HepG2 (cell line): ENCODE measurements at regions not wholly inside any gene's neighbourhood (a gene's known extent, or its start where the extent isn't known, plus 50 kb on each side); places are given as distances from the start of the nearest gene placed in this dataset.

ENCODE experiments used
- ATAC-seq: fragments of 200-7000 bp; cut with Tn5 transposase; 3 replicates; pipeline ENCODE4 v1.9.1; 2020; ENCODE audit warnings: mild to moderate bottlenecking, moderate library complexity
- BruUV-seq: library from RNA; stranded (reverse); fragments of 400-500 nt; replicated peaks from 2 replicates; lab custom pipeline; 2021; lab: Mats Ljungman, UMichigan
- CTCF ChIA-PET: fragments of 300-600 bp; formaldehyde crosslinking; extraction: SDS; loops from one replicate; lab custom pipeline; 2021; ENCODE audit warnings: low total read pairs, inconsistent platforms, low intra/inter-chr PET ratio; lab: Yijun Ruan, JAX
- POLR2A ChIA-PET: fragments of 350-600 bp; sonication (Branson Sonifier 250); formaldehyde crosslinking; loops from one replicate; lab custom pipeline; 2020; ENCODE audit warnings: antibody characterized with exemption, inconsistent platforms; lab: Yijun Ruan, JAX
- DNase-seq: peaks from one replicate; pipeline ENCODE4 v3.0.0-alpha.2; 2015; ENCODE audit warnings: low spot score
- FAIRE-seq: peaks from 3 replicates; lab custom pipeline; 2011; peaks lifted over from hg19 to GRCh38; lab: Jason Lieb, UNC
- H2AFZ ChIP-seq: one replicate; pipeline ENCODE4 v1.6.1; 2011; ENCODE audit warnings: low read length, inconsistent platforms
- H3K27ac ChIP-seq: fragments of 300-600 bp; 3 replicates; pipeline ENCODE4 v1.8.0; 2011; ENCODE audit warnings: mixed run types, mild to moderate bottlenecking, mixed read lengths, low read length, inconsistent platforms; ENCODE audit not compliant: insufficient read depth; ENCODE audit errors: extremely low read length
- H3K27me3 ChIP-seq, 2 experiments: fragments of 200-600 bp in 1 of 2; 2 replicates in 1 of 2; 3 replicates in 1 of 2; pipeline versions ENCODE4 v1.6.0 to v1.8.0; 2011; ENCODE audit warnings: low read length in 2 of 2, mild to moderate bottlenecking in 2 of 2, moderate library complexity in 2 of 2, inconsistent platforms in 1 of 2; ENCODE audit not compliant: insufficient read depth in 2 of 2, control insufficient read depth in 1 of 2
- H3K36me3 ChIP-seq, 2 experiments: fragments of 200-600 bp in 1 of 2; replicated peaks in 1 of 2; 2 replicates in 1 of 2; 3 replicates in 1 of 2; pipeline versions ENCODE4 v1.5.1 to v1.8.0; 2011; ENCODE audit warnings: low read length in 2 of 2, inconsistent platforms in 1 of 2; ENCODE audit not compliant: insufficient read depth in 2 of 2, control insufficient read depth in 1 of 2
- H3K4me1 ChIP-seq: 2 replicates; pipeline ENCODE4 v1.5.1; 2012; ENCODE audit warnings: low read length, inconsistent platforms; ENCODE audit not compliant: insufficient read depth
- H3K4me2 ChIP-seq: 2 replicates; pipeline ENCODE4 v1.6.0; 2011; ENCODE audit warnings: low read depth, low read length, inconsistent platforms
- H3K4me3 ChIP-seq, 3 experiments: fragments of 200-600 bp in 1 of 3; sonication (generic), shearing (Covaris generic) in 1 of 3; replicated peaks in 1 of 3; 2 replicates each; pipeline ENCODE4 v1.5.1; 2011 to 2016; ENCODE audit warnings: low read length in 3 of 3, inconsistent platforms in 2 of 3, low read depth in 2 of 3, mild to moderate bottlenecking in 2 of 3, control low read depth in 1 of 3, mixed read lengths in 1 of 3; ENCODE audit not compliant: insufficient read depth in 1 of 3
- H3K79me2 ChIP-seq: one replicate; pipeline ENCODE4 v1.6.1; 2011; ENCODE audit warnings: low read length, inconsistent platforms; ENCODE audit not compliant: insufficient read depth
- H3K9ac ChIP-seq: 2 replicates; pipeline ENCODE4 v1.6.0; 2011; ENCODE audit warnings: mild to moderate bottlenecking, low read depth, low read length, inconsistent platforms; ENCODE audit not compliant: insufficient read depth
- H3K9me3 ChIP-seq: 2 replicates; pipeline ENCODE4 v1.5.1; 2012; ENCODE audit warnings: mild to moderate bottlenecking, low read length
- H4K20me1 ChIP-seq: 2 replicates; pipeline ENCODE4 v1.6.0; 2011; ENCODE audit warnings: inconsistent platforms, mild to moderate bottlenecking, low read length, moderate library complexity; ENCODE audit not compliant: insufficient read depth
- ARNT2 ChIP-seq: sonication (generic); formaldehyde crosslinking; IDR thresholded peaks from 2 replicates; pipeline ENCODE4 v1.8.0; 2022; ENCODE audit warnings: mild to moderate bottlenecking, low read depth, missing genetic modification reagents, moderate library complexity
- ATF6 ChIP-seq: sonication (generic); formaldehyde crosslinking; conservative IDR thresholded peaks from 2 replicates; pipeline ENCODE4 v1.4.0; 2020; ENCODE audit warnings: missing genetic modification reagents
- ELF1 ChIP-seq: sonication (generic); formaldehyde crosslinking; IDR thresholded peaks from 2 replicates; pipeline ENCODE4 v1.4.0; 2020; ENCODE audit warnings: missing genetic modification reagents
- HOXD1 ChIP-seq: sonication (generic); formaldehyde crosslinking; IDR thresholded peaks from 2 replicates; pipeline ENCODE4 v1.5.0; 2020; ENCODE audit warnings: missing genetic modification reagents
- MEIS2 ChIP-seq: sonication (generic); formaldehyde crosslinking; IDR thresholded peaks from 2 replicates; pipeline ENCODE4 v1.9.0; 2021; ENCODE audit warnings: mild to moderate bottlenecking, missing genetic modification reagents
- MLX ChIP-seq: IDR thresholded peaks from 2 replicates; pipeline ENCODE4 v1.6.1; 2016
- NONO ChIP-seq, 2 experiments: fragments of 450-650 bp in 1 of 2; sonication (generic) in 1 of 2; formaldehyde crosslinking in 1 of 2; IDR thresholded peaks in 1 of 2; conservative IDR thresholded peaks in 1 of 2; 2 replicates each; pipeline versions ENCODE4 v1.6.1 to v1.8.0; 2017 to 2022; ENCODE audit warnings: mild to moderate bottlenecking in 1 of 2, missing genetic modification reagents in 1 of 2, moderate library complexity in 1 of 2
- PCBP1 ChIP-seq: fragments of 200-400 bp; formaldehyde crosslinking; IDR thresholded peaks from 2 replicates; pipeline ENCODE4 v1.6.1; 2017; ENCODE audit warnings: mild to moderate bottlenecking, low read depth, low read length, borderline replicate concordance
- RXRA ChIP-seq: sonication (generic); formaldehyde crosslinking; IDR thresholded peaks from 2 replicates; pipeline ENCODE4 v1.5.1; 2020; ENCODE audit warnings: missing genetic modification reagents
- SYNCRIP ChIP-seq: fragments of 200-400 bp; formaldehyde crosslinking; IDR thresholded peaks from 2 replicates; pipeline ENCODE4 v1.6.1; 2018; ENCODE audit warnings: mild to moderate bottlenecking, low read depth, low read length; ENCODE audit not compliant: insufficient read depth
- TIGD3 ChIP-seq: sonication (generic); formaldehyde crosslinking; IDR thresholded peaks from 2 replicates; pipeline ENCODE4 v1.5.1; 2020; ENCODE audit warnings: mild to moderate bottlenecking, missing genetic modification reagents, borderline replicate concordance
- TSC22D2 ChIP-seq: sonication (generic); formaldehyde crosslinking; IDR thresholded peaks from 2 replicates; pipeline ENCODE4 v1.5.1; 2020; ENCODE audit warnings: missing genetic modification reagents, mild to moderate bottlenecking, borderline replicate concordance
- ZNF17 ChIP-seq: sonication (generic); formaldehyde crosslinking; IDR thresholded peaks from 2 replicates; pipeline ENCODE4 v1.5.0; 2020; ENCODE audit warnings: mild to moderate bottlenecking, missing genetic modification reagents
- ZNF230 ChIP-seq: sonication (generic); formaldehyde crosslinking; IDR thresholded peaks from 2 replicates; pipeline ENCODE4 v1.4.0; 2020; ENCODE audit warnings: mild to moderate bottlenecking, missing genetic modification reagents
- ZNF235 ChIP-seq: sonication (generic); formaldehyde crosslinking; IDR thresholded peaks from 2 replicates; pipeline ENCODE4 v1.8.1; 2023; ENCODE audit warnings: mild to moderate bottlenecking, missing genetic modification reagents, borderline replicate concordance
- ZNF552 ChIP-seq: sonication (generic); formaldehyde crosslinking; IDR thresholded peaks from 2 replicates; pipeline ENCODE4 v1.9.0; 2022; ENCODE audit warnings: missing genetic modification reagents, mild to moderate bottlenecking, borderline replicate concordance
- ZNF563 ChIP-seq: sonication (generic); formaldehyde crosslinking; IDR thresholded peaks from 2 replicates; pipeline ENCODE4 v1.8.0; 2022; ENCODE audit warnings: mild to moderate bottlenecking, moderate library complexity, missing genetic modification reagents
- ZNF691 ChIP-seq: sonication (generic); formaldehyde crosslinking; IDR thresholded peaks from 2 replicates; pipeline ENCODE4 v1.4.0; 2020; ENCODE audit warnings: missing genetic modification reagents, low read depth, mild to moderate bottlenecking, borderline replicate concordance
- ZNF792 ChIP-seq: IDR thresholded peaks from 2 replicates; pipeline ENCODE4 v1.6.1; 2016
- ZNF816 ChIP-seq: sonication (generic); formaldehyde crosslinking; IDR thresholded peaks from 2 replicates; pipeline ENCODE4 v1.8.0; 2022; ENCODE audit warnings: missing genetic modification reagents, mild to moderate bottlenecking, borderline replicate concordance
- in situ Hi-C: cut with HindIII; loops from 2 replicates; pipeline ENCODE4 v1.10.0; 2017; ENCODE audit warnings: low pct_unique_long_range_greater_than_20kb; ENCODE audit not compliant: extremely low pct_ligation_motif_present
- intact Hi-C: fragments of 100-400 bp; cut with micrococcal nuclease; formaldehyde crosslinking; loops from one replicate; pipeline ENCODE4 v1.10.0; 2022; ENCODE audit not compliant: unreplicated experiment

GRCh38 chr1:164296172-164296571, 262.8 kb upstream of the PBX1 start (continued):
- TF ChIP-seq SYNCRIP (no peak), ZNF230 (no peak), ZNF816 (CRISPR knock-in tag) (no peak), ELF1 (CRISPR knock-in tag) (no peak)

GRCh38 chr1:164308101-164308500, 250.9 kb upstream of the PBX1 start:
- Histone ChIP-seq H3K4me1 (no peaks in the 10 kb centered on the region), H3K9me3 (peaks cover 85% of the 10 kb centered on the region), H3K9ac (no peak overlapping the region), H3K79me2 (no peaks in the 10 kb centered on the region), H3K4me2 (no peak overlapping the region), H3K4me3 (no peak overlapping the region), H2AFZ (no peak overlapping the region), H4K20me1 (no peaks in the 10 kb centered on the region), H3K27me3 (no peaks in the 10 kb centered on the region), H3K36me3 (no peaks in the 10 kb centered on the region), H3K27ac (no peak overlapping the region)
- intact Hi-C loops (no loop called here), in situ Hi-C loops (no loop called here)
- FAIRE-seq = no peak
- no TSS peak for BruUV-seq
- POLR2A ChIA-PET = no interaction called here
- no peak for TF ChIP-seq NONO (IDR thresholded peaks at IDR 0.05)
- TF ChIP-seq NONO (CRISPR knock-in tag; conservative IDR thresholded peaks at IDR 0.05) = no peak
- TF ChIP-seq TSC22D2 (CRISPR knock-in tag) = no peak
- no peak for TF ChIP-seq MLX
- TF ChIP-seq ELF1 (CRISPR knock-in tag) = no peak
- no peak for TF ChIP-seq ZNF691 (CRISPR knock-in tag)
- no peak for TF ChIP-seq HOXD1
- TF ChIP-seq ZNF563 (CRISPR knock-in tag) = no peak
- TF ChIP-seq TIGD3 (CRISPR knock-in tag) = no peak
- no peak for TF ChIP-seq ZNF235 (CRISPR knock-in tag)
- TF ChIP-seq PCBP1 = no peak
- TF ChIP-seq ATF6 (CRISPR knock-in tag) = no peak
- no peak for TF ChIP-seq ARNT2 (CRISPR knock-in tag)
- TF ChIP-seq ZNF552 (CRISPR knock-in tag) = no peak
- no peak for TF ChIP-seq ZNF792
- TF ChIP-seq ZNF17 (CRISPR knock-in tag) = no peak
- no peak for TF ChIP-seq MEIS2
- TF ChIP-seq RXRA (CRISPR knock-in tag) = no peak
- no peak for DNase-seq
- no peak for ATAC-seq
- CTCF ChIA-PET = no interaction called here
